K562 (cell line): ENCODE measurements at regions not wholly inside any gene's neighbourhood (a gene's known extent, or its start where the extent isn't known, plus 50 kb on each side); places are given as distances from the start of the nearest gene placed in this dataset.

ENCODE experiments used
- HNRNPLL ChIP-seq: fragments of 200-400 bp; formaldehyde crosslinking; IDR thresholded peaks from 2 replicates; pipeline ENCODE4 v1.6.1; 2017; ENCODE audit warnings: low read length, low read depth, mild to moderate bottlenecking; ENCODE audit not compliant: poor library complexity, severe bottlenecking
- USF2 ChIP-seq: sonication (generic); formaldehyde crosslinking; IDR thresholded peaks from 2 replicates; pipeline ENCODE4 v1.5.0; 2020; ENCODE audit warnings: missing genetic modification reagents
- TF ChIP-seq, protein P1 (sequence below), 2 experiments: IDR thresholded peaks; 2 replicates each; pipeline ENCODE4 v1.6.1; 2012; ENCODE audit warnings: improper control_type of control experiment in 2 of 2, low read depth in 2 of 2, low read length in 2 of 2, borderline replicate concordance in 1 of 2
- TF ChIP-seq, protein P2 (sequence below), 2 experiments: fragments of 450-650 bp in 1 of 2; IDR thresholded peaks; 2 replicates each; pipeline ENCODE4 v1.6.1; 2011 to 2017; ENCODE audit warnings: low read depth in 2 of 2, antibody characterized with exemption in 1 of 2, borderline replicate concordance in 1 of 2, low read length in 1 of 2, mild to moderate bottlenecking in 1 of 2, mixed read lengths in 1 of 2; ENCODE audit not compliant: control insufficient read depth in 1 of 2

- TF ChIP-seq, protein P1, sequence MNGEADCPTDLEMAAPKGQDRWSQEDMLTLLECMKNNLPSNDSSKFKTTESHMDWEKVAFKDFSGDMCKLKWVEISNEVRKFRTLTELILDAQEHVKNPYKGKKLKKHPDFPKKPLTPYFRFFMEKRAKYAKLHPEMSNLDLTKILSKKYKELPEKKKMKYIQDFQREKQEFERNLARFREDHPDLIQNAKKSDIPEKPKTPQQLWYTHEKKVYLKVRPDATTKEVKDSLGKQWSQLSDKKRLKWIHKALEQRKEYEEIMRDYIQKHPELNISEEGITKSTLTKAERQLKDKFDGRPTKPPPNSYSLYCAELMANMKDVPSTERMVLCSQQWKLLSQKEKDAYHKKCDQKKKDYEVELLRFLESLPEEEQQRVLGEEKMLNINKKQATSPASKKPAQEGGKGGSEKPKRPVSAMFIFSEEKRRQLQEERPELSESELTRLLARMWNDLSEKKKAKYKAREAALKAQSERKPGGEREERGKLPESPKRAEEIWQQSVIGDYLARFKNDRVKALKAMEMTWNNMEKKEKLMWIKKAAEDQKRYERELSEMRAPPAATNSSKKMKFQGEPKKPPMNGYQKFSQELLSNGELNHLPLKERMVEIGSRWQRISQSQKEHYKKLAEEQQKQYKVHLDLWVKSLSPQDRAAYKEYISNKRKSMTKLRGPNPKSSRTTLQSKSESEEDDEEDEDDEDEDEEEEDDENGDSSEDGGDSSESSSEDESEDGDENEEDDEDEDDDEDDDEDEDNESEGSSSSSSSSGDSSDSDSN (IDR thresholded peaks at IDR 0.05; ENCODE audit: borderline replicate concordance in 1 of 2, low read depth in 2 of 2, low read length in 2 of 2) = no peak
- no peak for TF ChIP-seq HNRNPLL
- TF ChIP-seq, protein P2, sequence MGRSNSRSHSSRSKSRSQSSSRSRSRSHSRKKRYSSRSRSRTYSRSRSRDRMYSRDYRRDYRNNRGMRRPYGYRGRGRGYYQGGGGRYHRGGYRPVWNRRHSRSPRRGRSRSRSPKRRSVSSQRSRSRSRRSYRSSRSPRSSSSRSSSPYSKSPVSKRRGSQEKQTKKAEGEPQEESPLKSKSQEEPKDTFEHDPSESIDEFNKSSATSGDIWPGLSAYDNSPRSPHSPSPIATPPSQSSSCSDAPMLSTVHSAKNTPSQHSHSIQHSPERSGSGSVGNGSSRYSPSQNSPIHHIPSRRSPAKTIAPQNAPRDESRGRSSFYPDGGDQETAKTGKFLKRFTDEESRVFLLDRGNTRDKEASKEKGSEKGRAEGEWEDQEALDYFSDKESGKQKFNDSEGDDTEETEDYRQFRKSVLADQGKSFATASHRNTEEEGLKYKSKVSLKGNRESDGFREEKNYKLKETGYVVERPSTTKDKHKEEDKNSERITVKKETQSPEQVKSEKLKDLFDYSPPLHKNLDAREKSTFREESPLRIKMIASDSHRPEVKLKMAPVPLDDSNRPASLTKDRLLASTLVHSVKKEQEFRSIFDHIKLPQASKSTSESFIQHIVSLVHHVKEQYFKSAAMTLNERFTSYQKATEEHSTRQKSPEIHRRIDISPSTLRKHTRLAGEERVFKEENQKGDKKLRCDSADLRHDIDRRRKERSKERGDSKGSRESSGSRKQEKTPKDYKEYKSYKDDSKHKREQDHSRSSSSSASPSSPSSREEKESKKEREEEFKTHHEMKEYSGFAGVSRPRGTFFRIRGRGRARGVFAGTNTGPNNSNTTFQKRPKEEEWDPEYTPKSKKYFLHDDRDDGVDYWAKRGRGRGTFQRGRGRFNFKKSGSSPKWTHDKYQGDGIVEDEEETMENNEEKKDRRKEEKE (IDR thresholded peaks at IDR 0.05; ENCODE audit: borderline replicate concordance in 1 of 2, control insufficient read depth in 1 of 2, low read depth in 2 of 2, low read length in 1 of 2) = no peak
- no peak for TF ChIP-seq USF2 (CRISPR knock-in tag)
These were observed 156.2 kb upstream of the CELF4 start (continued) for GRCh38 chr18:37721544-37722522.
